ENCODE measurements at regions not wholly inside any gene's neighbourhood (a gene's known extent, or its start where the extent isn't known, plus 50 kb on each side); places are given as distances from the start of the nearest gene placed in this dataset.

- TF ChIP-seq, protein P1, sequence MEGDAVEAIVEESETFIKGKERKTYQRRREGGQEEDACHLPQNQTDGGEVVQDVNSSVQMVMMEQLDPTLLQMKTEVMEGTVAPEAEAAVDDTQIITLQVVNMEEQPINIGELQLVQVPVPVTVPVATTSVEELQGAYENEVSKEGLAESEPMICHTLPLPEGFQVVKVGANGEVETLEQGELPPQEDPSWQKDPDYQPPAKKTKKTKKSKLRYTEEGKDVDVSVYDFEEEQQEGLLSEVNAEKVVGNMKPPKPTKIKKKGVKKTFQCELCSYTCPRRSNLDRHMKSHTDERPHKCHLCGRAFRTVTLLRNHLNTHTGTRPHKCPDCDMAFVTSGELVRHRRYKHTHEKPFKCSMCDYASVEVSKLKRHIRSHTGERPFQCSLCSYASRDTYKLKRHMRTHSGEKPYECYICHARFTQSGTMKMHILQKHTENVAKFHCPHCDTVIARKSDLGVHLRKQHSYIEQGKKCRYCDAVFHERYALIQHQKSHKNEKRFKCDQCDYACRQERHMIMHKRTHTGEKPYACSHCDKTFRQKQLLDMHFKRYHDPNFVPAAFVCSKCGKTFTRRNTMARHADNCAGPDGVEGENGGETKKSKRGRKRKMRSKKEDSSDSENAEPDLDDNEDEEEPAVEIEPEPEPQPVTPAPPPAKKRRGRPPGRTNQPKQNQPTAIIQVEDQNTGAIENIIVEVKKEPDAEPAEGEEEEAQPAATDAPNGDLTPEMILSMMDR (IDR thresholded peaks at IDR 0.05): no peak
- no peak for TF ChIP-seq POLR2A (IDR thresholded peaks at IDR 0.05)
These were observed 90.2 kb upstream of the C9orf72 start for GRCh38 chr9:27663526-27663925.
